Upper lobe of right lung (tissue), 1 donor: ENCODE measurements at regions not wholly inside any gene's neighbourhood (a gene's known extent, or its start where the extent isn't known, plus 50 kb on each side); places are given as distances from the start of the nearest gene placed in this dataset.

ENCODE experiments used
- ATAC-seq: fragments of 200-7000 bp; cut with Tn5 transposase; one replicate; pipeline ENCODE4 v1.9.1; 2020; ENCODE audit warnings: mild to moderate bottlenecking, moderate library complexity
- DNase-seq: peaks from one replicate; pipeline ENCODE4 v3.0.0-alpha.2; 2020
- H3K27ac ChIP-seq: fragments of 200-600 bp; one replicate; pipeline ENCODE4 v1.8.0; 2022
- H3K27me3 ChIP-seq: fragments of 200-600 bp; one replicate; pipeline ENCODE4 v1.8.0; 2022; ENCODE audit warnings: mild to moderate bottlenecking
- H3K36me3 ChIP-seq: fragments of 200-600 bp; one replicate; pipeline ENCODE4 v1.8.0; 2022
- H3K4me1 ChIP-seq: fragments of 200-600 bp; one replicate; pipeline ENCODE4 v1.8.0; 2022
- H3K4me3 ChIP-seq: fragments of 200-600 bp; one replicate; pipeline ENCODE4 v1.8.0; 2022; ENCODE audit warnings: mild to moderate bottlenecking
- H3K9me3 ChIP-seq: fragments of 200-600 bp; one replicate; pipeline ENCODE4 v1.8.0; 2022
- CTCF ChIP-seq: fragments of 200-600 bp; IDR thresholded peaks from one replicate; pipeline ENCODE4 v1.8.0; 2022; ENCODE audit warnings: antibody characterized with exemption
- intact Hi-C: fragments of 100-400 bp; cut with DNase I; formaldehyde crosslinking; loops from one replicate; pipeline ENCODE4 v1.11.0; 2022
- donor health status: DM: no; HTN: yes; CAD: no; lungs with severe emphysema.

GRCh38 chr4:23169608-23170311 is 477.0 kb downstream of the GBA3 start:
- DNase-seq (no peak), ATAC-seq (no peak)
- Histone ChIP-seq H3K4me3 (no peak overlapping the region), H3K27ac (no peak overlapping the region), H3K9me3 (no peaks in the 10 kb centered on the region), H3K36me3 (no peaks in the 10 kb centered on the region), H3K4me1 (no peaks in the 10 kb centered on the region), H3K27me3 (no peaks in the 10 kb centered on the region)
- intact Hi-C loops: no loop called here
- no peak for TF ChIP-seq CTCF

DNA sequence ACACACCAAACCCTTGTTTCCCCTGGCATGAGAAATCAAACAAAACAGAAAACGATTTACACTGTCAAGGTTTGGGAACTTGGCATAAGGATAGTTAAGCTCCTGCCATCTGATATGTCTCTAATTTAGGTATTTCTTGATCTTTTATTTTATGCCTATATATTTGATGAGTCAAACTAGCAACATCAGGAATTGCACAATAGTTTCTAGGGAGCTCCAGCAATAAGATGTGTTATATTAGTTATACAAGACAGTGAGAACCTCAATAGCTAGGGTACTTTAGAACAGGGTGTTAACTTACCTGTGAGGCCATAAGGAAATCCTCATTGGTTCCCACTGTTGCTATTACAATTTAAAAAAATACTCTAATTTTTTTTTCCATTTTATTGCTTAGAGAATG is 474.2 kb downstream of the GBA3 start:
- ATAC-seq: no peak
- intact Hi-C loops: no loop called here
- no peaks in the 10 kb centered on the region for H3K4me1 ChIP-seq

DNA sequence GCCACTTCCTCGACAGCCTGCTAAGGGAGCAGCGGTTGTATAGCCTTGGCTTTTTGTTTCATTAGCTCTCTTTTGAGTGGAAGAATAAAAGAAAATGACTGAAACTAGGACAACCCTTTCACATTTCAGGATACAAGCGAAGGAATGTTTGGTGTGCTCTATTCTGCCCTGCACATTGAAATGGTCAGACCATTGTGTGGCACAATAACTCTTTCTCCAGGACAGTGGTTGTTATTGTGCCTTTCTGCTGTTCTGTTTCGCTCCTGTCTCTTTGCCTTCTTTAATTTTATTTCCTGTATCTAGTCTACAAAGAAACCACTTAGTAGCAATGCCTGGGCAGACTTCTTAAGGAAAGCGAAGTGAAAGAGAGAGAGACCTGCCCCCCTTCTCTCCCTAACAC is 473.7 kb downstream of the GBA3 start:
- intact Hi-C loops: no loop called here
- Histone ChIP-seq H3K27me3 (no peaks in the 10 kb centered on the region), H3K4me1 (no peaks in the 10 kb centered on the region), H3K27ac (no peak overlapping the region), H3K4me3 (no peak overlapping the region), H3K36me3 (no peaks in the 10 kb centered on the region), H3K9me3 (no peaks in the 10 kb centered on the region)
- ATAC-seq (no peak), DNase-seq (no peak)
- TF ChIP-seq CTCF: no peak

More for the DNA sequence above, 474.2 kb downstream of the GBA3 start:
- no peaks in the 10 kb centered on the region for H3K36me3 ChIP-seq
- H3K4me3 ChIP-seq: no peak overlapping the region
- H3K9me3 ChIP-seq: no peaks in the 10 kb centered on the region
- no peak for TF ChIP-seq CTCF
- no peak overlapping the region for H3K27ac ChIP-seq
- H3K27me3 ChIP-seq: no peaks in the 10 kb centered on the region
- DNase-seq: no peak

DNA sequence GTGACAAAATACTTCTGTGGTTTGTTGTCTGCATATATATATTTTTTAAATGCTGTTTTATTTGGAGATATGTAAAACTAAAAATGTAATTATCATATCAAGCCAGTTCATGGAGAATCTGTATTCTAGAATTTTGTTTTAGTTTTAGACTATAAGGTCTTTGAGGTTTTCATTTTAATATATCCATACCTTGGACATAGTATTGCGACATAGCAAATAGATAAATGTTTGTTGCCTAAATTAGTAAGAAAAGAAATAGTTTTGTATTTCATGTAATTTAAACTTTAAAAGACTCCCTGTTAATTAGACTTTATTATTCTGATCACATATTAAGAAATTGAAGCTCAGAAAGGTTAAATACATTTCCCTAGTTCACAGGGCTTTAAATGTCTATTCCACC is 472.9 kb downstream of the GBA3 start:
- DNase-seq: no peak
- intact Hi-C loops: no loop called here
- TF ChIP-seq CTCF: no peak
- no peaks in the 10 kb centered on the region for H3K27me3 ChIP-seq
- no peaks in the 10 kb centered on the region for H3K36me3 ChIP-seq
- H3K27ac ChIP-seq: no peak overlapping the region
- H3K9me3 ChIP-seq: no peaks in the 10 kb centered on the region
- H3K4me3 ChIP-seq: no peak overlapping the region
- no peaks in the 10 kb centered on the region for H3K4me1 ChIP-seq
- no peak for ATAC-seq

DNA sequence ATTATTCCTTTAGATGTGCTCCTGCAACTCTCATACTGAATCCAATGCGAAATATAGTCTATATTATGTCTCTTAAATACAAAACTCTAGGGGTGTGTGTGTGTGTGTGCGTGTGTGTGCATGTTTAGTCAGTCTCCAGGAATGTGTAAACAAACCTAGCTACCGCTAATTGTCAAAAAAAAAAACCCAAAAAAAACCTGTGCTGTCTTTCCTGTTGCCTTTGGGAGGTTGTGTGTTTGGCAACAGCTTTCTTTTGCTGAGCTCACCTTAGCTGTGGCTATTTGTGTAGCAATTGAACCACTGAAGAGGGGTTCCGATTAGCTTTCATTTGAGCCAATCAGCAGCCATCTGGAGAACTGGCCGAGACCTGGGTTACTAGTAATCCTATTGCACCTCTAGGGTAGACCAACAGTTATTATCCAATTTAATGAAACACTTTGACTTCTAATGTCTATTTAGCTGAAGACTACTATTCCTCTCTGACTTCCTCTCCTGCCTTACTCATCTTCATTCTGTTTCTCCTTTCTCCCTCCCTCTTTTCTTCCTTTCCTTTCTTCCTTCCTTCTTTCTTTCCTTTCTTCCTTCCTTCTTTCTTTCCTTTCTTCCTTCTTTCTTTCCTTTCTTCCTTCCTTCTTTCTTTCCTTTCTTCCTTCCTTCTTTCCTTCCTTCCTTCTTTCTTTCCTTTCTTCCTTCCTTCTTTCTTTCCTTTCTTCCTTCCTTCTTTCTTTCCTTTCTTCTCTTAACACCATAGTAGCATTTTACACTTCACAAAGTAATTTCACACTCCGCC is 471.1 kb downstream of the GBA3 start:
- no peaks in the 10 kb centered on the region for H3K27me3 ChIP-seq
- intact Hi-C loops: no loop called here
- DNase-seq (no peak), ATAC-seq (peak; percentile 26)
- no peaks in the 10 kb centered on the region for H3K9me3 ChIP-seq
- no peak overlapping the region for H3K4me3 ChIP-seq
- H3K27ac ChIP-seq: no peak overlapping the region
- no peaks in the 10 kb centered on the region for H3K4me1 ChIP-seq
- TF ChIP-seq CTCF: no peak
- H3K36me3 ChIP-seq: no peaks in the 10 kb centered on the region
